Colonic mucosa (tissue), 4 donors: ENCODE measurements at regions not wholly inside any gene's neighbourhood (a gene's known extent, or its start where the extent isn't known, plus 50 kb on each side); places are given as distances from the start of the nearest gene placed in this dataset.

ENCODE experiments used
- DNase-seq: peaks from one replicate; pipeline ENCODE4 v3.0.0-alpha.2; 2020
- H3K27ac ChIP-seq: fragments of 200-600 bp; one replicate; pipeline ENCODE4 v1.8.0; 2021
- H3K27me3 ChIP-seq: fragments of 200-600 bp; one replicate; pipeline ENCODE4 v1.8.0; 2021
- H3K36me3 ChIP-seq: fragments of 200-600 bp; one replicate; pipeline ENCODE4 v1.8.0; 2021
- H3K4me1 ChIP-seq: fragments of 200-600 bp; one replicate; pipeline ENCODE4 v1.8.0; 2021; ENCODE audit warnings: mild to moderate bottlenecking
- H3K4me3 ChIP-seq: fragments of 200-600 bp; one replicate; pipeline ENCODE4 v1.8.0; 2021
- H3K9ac ChIP-seq, 2 donors: one replicate each; pipeline ENCODE4 v1.7.0; 2013; ENCODE audit warnings: control low read depth in 2 of 2, low read depth in 2 of 2, low read length in 2 of 2
- H3K9me3 ChIP-seq: fragments of 200-600 bp; one replicate; pipeline ENCODE4 v1.8.0; 2021
- CTCF ChIP-seq: fragments of 200-600 bp; IDR thresholded peaks from one replicate; pipeline ENCODE4 v1.8.0; 2022; ENCODE audit warnings: antibody characterized with exemption, mild to moderate bottlenecking
- intact Hi-C: fragments of 100-400 bp; cut with DNase I; formaldehyde crosslinking; loops from one replicate; pipeline ENCODE4 v1.14.1; 2022
- donor health status: healthy.
- donor health status: DM: no; HTN: no; CAD: no.
- donor health status: DM: no; HTN: no; CAD: no.

- Histone ChIP-seq H3K9ac (no peak overlapping the region), H3K36me3 (no peaks in the 10 kb centered on the region), H3K27ac (no peak overlapping the region), H3K27me3 (no peaks in the 10 kb centered on the region), H3K4me3 (no peak overlapping the region), H3K4me1 (no peaks in the 10 kb centered on the region), H3K9me3 (no peaks in the 10 kb centered on the region)
- intact Hi-C loops: no loop called here
- no peak for TF ChIP-seq CTCF
- DNase-seq: no peak
These were observed 51.6 kb upstream of the LYRM9 start for GRCh38 chr17:27944546-27945332.

- H3K27me3 ChIP-seq: no peaks in the 10 kb centered on the region
- H3K4me3 ChIP-seq: no peak overlapping the region
- no peaks in the 10 kb centered on the region for H3K4me1 ChIP-seq
- H3K27ac ChIP-seq: no peak overlapping the region
- no peaks in the 10 kb centered on the region for H3K36me3 ChIP-seq
- no peaks in the 10 kb centered on the region for H3K9me3 ChIP-seq
- no peak for TF ChIP-seq CTCF
- no peak overlapping the region for H3K9ac ChIP-seq
- intact Hi-C loops: no loop called here
- no peak for DNase-seq
These were observed 52.1 kb upstream of the LYRM9 start for GRCh38 chr17:27945333-27945616.

GRCh38 chr17:27945953-27946352, 52.8 kb upstream of the LYRM9 start:
- Histone ChIP-seq H3K27ac (no peak overlapping the region), H3K27me3 (no peaks in the 10 kb centered on the region), H3K4me1 (no peaks in the 10 kb centered on the region), H3K4me3 (no peak overlapping the region), H3K36me3 (no peaks in the 10 kb centered on the region), H3K9ac (no peak overlapping the region), H3K9me3 (no peaks in the 10 kb centered on the region)
- no peak for DNase-seq
- TF ChIP-seq CTCF: no peak
- intact Hi-C loops: no loop called here

GRCh38 chr17:27946513-27946912, 53.3 kb upstream of the LYRM9 start:
- Histone ChIP-seq H3K4me1 (no peaks in the 10 kb centered on the region), H3K9ac (no peak overlapping the region), H3K9me3 (no peaks in the 10 kb centered on the region), H3K27me3 (no peaks in the 10 kb centered on the region), H3K4me3 (no peak overlapping the region), H3K36me3 (no peaks in the 10 kb centered on the region), H3K27ac (no peak overlapping the region)
- DNase-seq: no peak
- intact Hi-C loops: no loop called here
- no peak for TF ChIP-seq CTCF

GRCh38 chr17:27947005-27947406, 53.8 kb upstream of the LYRM9 start:
- no peaks in the 10 kb centered on the region for H3K36me3 ChIP-seq
- no peak overlapping the region for H3K9ac ChIP-seq
- TF ChIP-seq CTCF: no peak
- no peak overlapping the region for H3K4me3 ChIP-seq
- no peaks in the 10 kb centered on the region for H3K9me3 ChIP-seq
- no peaks in the 10 kb centered on the region for H3K27me3 ChIP-seq
- H3K27ac ChIP-seq: no peak overlapping the region
- DNase-seq: no peak
- H3K4me1 ChIP-seq: no peaks in the 10 kb centered on the region
- intact Hi-C loops: no loop called here
